Activated CD4-positive, alpha-beta memory T cell treated with anti-CD3 and anti-CD28 coated beads, Interleukin-2, amount 10 ng/mL, durations not matched to agents 7 days and 5 days (primary cell): ENCODE measurements at regions not wholly inside any gene's neighbourhood (a gene's known extent, or its start where the extent isn't known, plus 50 kb on each side); places are given as distances from the start of the nearest gene placed in this dataset.

Source experiments
- CTCF ChIA-PET: fragments of 350-600 bp; sonication (Branson Sonifier 250); formaldehyde crosslinking; loops from one replicate; lab custom pipeline; 2021; ENCODE audit warnings: antibody characterized with exemption, inconsistent platforms; lab: Charles Lee
- POLR2A ChIA-PET: fragments of 350-600 bp; sonication (Branson Sonifier 250); formaldehyde crosslinking; loops from one replicate; lab custom pipeline; 2021; ENCODE audit warnings: antibody characterized with exemption; lab: Charles Lee
- DNase-seq: peaks from one replicate; pipeline ENCODE4 v3.0.0-alpha.2; 2020
- H3K27ac Mint-ChIP-seq: one replicate; pipeline ENCODE4 v1.8.0; 2021; ENCODE audit warnings: mild to moderate bottlenecking, mixed read lengths
- H3K27me3 Mint-ChIP-seq: one replicate; pipeline ENCODE4 v1.8.0; 2021; ENCODE audit warnings: mixed read lengths
- H3K36me3 Mint-ChIP-seq: one replicate; pipeline ENCODE4 v1.8.0; 2021; ENCODE audit warnings: low read depth, mixed read lengths
- H3K4me1 Mint-ChIP-seq: one replicate; pipeline ENCODE4 v1.8.0; 2021; ENCODE audit warnings: mixed read lengths
- H3K4me3 Mint-ChIP-seq: one replicate; pipeline ENCODE4 v1.8.0; 2021; ENCODE audit warnings: mild to moderate bottlenecking, mixed read lengths
- H3K9me3 Mint-ChIP-seq: one replicate; pipeline ENCODE4 v1.8.0; 2021; ENCODE audit warnings: mixed read lengths

GRCh38 chr2:16252891-16253290, 312.5 kb downstream of the MYCN start:
- H3K36me3 Mint-ChIP-seq = no peaks in the 10 kb centered on the region
- H3K4me3 Mint-ChIP-seq = no peak overlapping the region
- DNase-seq = no peak
- no peak overlapping the region for H3K27ac Mint-ChIP-seq
- H3K27me3 Mint-ChIP-seq = no peaks in the 10 kb centered on the region
- POLR2A ChIA-PET = no interaction called here
- no peaks in the 10 kb centered on the region for H3K4me1 Mint-ChIP-seq
- CTCF ChIA-PET = no interaction called here
- H3K9me3 Mint-ChIP-seq = no peaks in the 10 kb centered on the region

DNA sequence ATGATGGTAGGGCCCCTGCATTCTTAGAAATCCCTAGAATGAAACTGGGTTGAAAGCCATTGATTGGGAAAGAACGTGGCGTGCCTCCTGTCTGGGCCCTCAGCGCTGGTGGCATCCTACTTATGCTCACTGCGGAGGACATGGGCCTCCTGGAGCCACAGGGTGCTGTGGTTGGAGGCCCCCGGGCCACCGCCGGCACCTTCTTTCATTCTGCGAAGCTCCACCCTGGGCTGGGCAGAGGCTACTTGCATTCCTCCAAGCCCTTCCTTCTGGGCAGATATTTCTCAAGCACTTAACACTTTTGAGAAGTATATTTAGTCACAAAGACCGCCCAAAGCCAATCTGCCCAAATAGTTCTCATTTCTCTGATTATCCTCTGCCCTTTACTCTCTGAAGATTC, 311.9 kb downstream of the MYCN start:
- POLR2A ChIA-PET = no interaction called here
- no peak overlapping the region for H3K27ac Mint-ChIP-seq
- H3K4me3 Mint-ChIP-seq = no peak overlapping the region
- no peaks in the 10 kb centered on the region for H3K4me1 Mint-ChIP-seq
- CTCF ChIA-PET = no interaction called here
- no peaks in the 10 kb centered on the region for H3K36me3 Mint-ChIP-seq
- H3K27me3 Mint-ChIP-seq = no peaks in the 10 kb centered on the region
- no peaks in the 10 kb centered on the region for H3K9me3 Mint-ChIP-seq
- no peak for DNase-seq

- H3K4me1 Mint-ChIP-seq = no peaks in the 10 kb centered on the region
- H3K9me3 Mint-ChIP-seq = no peaks in the 10 kb centered on the region
- no peaks in the 10 kb centered on the region for H3K36me3 Mint-ChIP-seq
- ChIA-PET CTCF (no interaction called here), POLR2A (no interaction called here)
- DNase-seq = no peak
- no peak overlapping the region for H3K27ac Mint-ChIP-seq
- no peaks in the 10 kb centered on the region for H3K27me3 Mint-ChIP-seq
- no peak overlapping the region for H3K4me3 Mint-ChIP-seq
Observed at GRCh38 chr2:16251511-16252225, 311.3 kb downstream of the MYCN start.

DNA sequence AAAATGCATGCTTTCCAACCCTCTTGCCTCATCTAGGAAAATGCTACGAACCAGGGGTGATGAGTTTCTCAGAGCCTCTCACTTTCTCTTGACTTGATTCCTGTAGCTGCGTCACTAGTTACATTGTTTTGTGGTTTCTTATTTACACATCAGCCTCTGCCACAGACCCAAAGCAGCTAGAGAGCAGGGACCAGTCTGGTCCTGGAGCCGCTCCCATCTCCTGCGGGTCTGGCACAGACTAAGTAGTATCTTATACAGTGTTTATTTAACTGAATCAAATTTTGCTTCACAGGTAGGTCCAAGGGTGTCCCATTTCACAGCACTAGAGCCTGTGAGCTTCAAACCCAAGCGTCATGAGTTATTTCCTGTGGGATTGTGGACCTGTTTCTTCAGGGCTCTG, 310.5 kb downstream of the MYCN start:
- no peaks in the 10 kb centered on the region for H3K27me3 Mint-ChIP-seq
- no peaks in the 10 kb centered on the region for H3K9me3 Mint-ChIP-seq
- H3K4me3 Mint-ChIP-seq = no peak overlapping the region
- no peaks in the 10 kb centered on the region for H3K4me1 Mint-ChIP-seq
- POLR2A ChIA-PET = no interaction called here
- DNase-seq = no peak
- H3K27ac Mint-ChIP-seq = no peak overlapping the region
- CTCF ChIA-PET = no interaction called here
- no peaks in the 10 kb centered on the region for H3K36me3 Mint-ChIP-seq

GRCh38 chr2:16250466-16250865, 310.1 kb downstream of the MYCN start:
- Mint-ChIP-seq H3K4me1 (no peaks in the 10 kb centered on the region), H3K4me3 (no peak overlapping the region), H3K27ac (no peak overlapping the region), H3K27me3 (no peaks in the 10 kb centered on the region), H3K9me3 (no peaks in the 10 kb centered on the region), H3K36me3 (no peaks in the 10 kb centered on the region)
- POLR2A ChIA-PET = no interaction called here
- DNase-seq = no peak
- CTCF ChIA-PET = no interaction called here

DNA sequence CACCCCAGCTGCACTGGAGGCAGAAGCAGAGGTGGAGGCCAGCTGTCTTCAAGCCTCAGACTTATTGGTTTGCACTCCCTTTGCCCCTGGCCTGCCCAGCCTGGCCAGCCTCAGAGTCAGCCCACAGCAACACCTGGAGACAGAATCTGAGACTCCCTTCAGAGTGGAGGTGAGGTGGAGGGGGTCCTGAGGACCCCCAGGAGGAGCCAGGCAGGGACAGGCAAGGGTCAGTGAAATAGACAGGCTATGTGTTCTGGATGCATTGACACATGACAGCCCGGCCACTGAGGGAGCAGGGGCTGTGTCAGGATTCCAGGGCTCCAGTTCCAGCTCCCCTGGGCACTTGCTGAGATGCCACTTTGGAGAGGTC, 309.7 kb downstream of the MYCN start:
- Mint-ChIP-seq H3K27me3 (no peaks in the 10 kb centered on the region), H3K36me3 (no peaks in the 10 kb centered on the region), H3K4me3 (no peak overlapping the region), H3K4me1 (no peaks in the 10 kb centered on the region), H3K27ac (no peak overlapping the region), H3K9me3 (no peaks in the 10 kb centered on the region)
- POLR2A ChIA-PET = no interaction called here
- DNase-seq = no peak
- CTCF ChIA-PET = no interaction called here

GRCh38 chr2:16249246-16250055, 309.1 kb downstream of the MYCN start:
- H3K9me3 Mint-ChIP-seq = no peaks in the 10 kb centered on the region
- H3K4me3 Mint-ChIP-seq = no peak overlapping the region
- no peak overlapping the region for H3K27ac Mint-ChIP-seq
- no peaks in the 10 kb centered on the region for H3K36me3 Mint-ChIP-seq
- DNase-seq = no peak
- CTCF ChIA-PET = no interaction called here
- H3K27me3 Mint-ChIP-seq = no peaks in the 10 kb centered on the region
- POLR2A ChIA-PET = no interaction called here
- H3K4me1 Mint-ChIP-seq = no peaks in the 10 kb centered on the region

- H3K36me3 Mint-ChIP-seq = no peaks in the 10 kb centered on the region
- H3K27me3 Mint-ChIP-seq = no peaks in the 10 kb centered on the region
- H3K9me3 Mint-ChIP-seq = no peaks in the 10 kb centered on the region
- no peak overlapping the region for H3K4me3 Mint-ChIP-seq
- no peak for DNase-seq
- H3K27ac Mint-ChIP-seq = no peak overlapping the region
- no peaks in the 10 kb centered on the region for H3K4me1 Mint-ChIP-seq
- CTCF ChIA-PET = no interaction called here
- POLR2A ChIA-PET = no interaction called here
Observed at GRCh38 chr2:16248571-16249105, 308.3 kb downstream of the MYCN start.

DNA sequence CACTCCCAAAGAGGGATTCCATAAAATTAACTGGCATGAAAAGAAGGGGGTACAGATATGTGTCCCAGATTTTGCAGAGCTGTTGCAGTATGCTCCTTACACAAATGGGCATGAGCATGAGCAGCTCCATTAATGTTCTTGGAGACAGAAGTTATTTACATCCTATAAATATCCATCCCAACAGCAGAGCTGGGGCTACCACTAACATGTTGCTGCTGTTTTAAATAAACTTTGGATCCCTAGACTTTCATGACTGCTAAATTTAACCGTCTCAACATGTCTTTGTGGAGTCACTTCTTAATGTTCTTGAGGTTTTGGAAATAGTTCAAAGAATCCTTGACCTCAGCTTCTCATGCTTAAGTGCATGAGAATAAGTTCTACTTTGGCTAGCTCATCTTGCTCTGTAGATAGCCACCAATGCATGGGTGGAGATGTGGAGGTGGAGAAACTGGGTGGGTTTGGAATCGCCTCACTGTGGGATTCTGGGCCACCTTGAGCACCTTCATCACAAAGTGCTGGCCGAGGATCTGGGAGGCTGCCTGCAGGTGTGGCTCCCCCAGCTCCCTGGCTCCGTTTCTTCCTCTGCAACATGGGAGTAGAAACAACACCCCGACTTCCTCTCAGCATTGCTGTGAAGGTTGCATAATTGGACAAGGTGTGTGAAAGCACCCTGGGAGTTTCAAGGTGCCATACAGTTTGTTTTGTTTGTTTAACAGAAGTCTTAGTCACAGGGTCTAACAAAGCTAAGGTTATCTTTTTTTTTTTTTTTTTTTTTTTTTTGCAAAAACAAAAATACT, 307.2 kb downstream of the MYCN start:
- no peaks in the 10 kb centered on the region for H3K4me1 Mint-ChIP-seq
- H3K9me3 Mint-ChIP-seq = no peaks in the 10 kb centered on the region
- no peak for DNase-seq
- no peaks in the 10 kb centered on the region for H3K36me3 Mint-ChIP-seq
- H3K27me3 Mint-ChIP-seq = no peaks in the 10 kb centered on the region
- ChIA-PET POLR2A (no interaction called here), CTCF (no interaction called here)
- no peak overlapping the region for H3K27ac Mint-ChIP-seq
- no peak overlapping the region for H3K4me3 Mint-ChIP-seq

DNA sequence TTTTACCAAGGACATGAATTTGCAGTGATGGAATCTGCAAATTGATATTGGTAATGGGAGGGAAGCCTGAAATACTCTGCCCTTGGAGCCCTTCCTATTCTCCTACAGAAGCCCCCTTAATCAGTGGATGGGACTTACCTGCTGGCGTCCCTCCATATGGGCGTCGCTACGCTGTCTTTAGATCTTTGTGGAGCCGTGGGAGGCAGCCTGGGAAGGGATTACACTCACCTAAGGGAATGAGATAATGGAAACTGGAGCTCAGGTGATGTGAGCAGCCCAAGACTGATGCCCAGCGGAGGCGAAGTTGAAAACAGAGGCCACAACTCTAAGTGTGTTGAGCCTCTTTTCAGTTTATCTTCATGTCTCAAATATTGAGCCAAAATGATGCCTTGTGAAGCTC, 306.6 kb downstream of the MYCN start:
- ChIA-PET CTCF (no interaction called here), POLR2A (no interaction called here)
- Mint-ChIP-seq H3K4me1 (no peaks in the 10 kb centered on the region), H3K27ac (no peak overlapping the region), H3K9me3 (no peaks in the 10 kb centered on the region), H3K4me3 (no peak overlapping the region), H3K36me3 (no peaks in the 10 kb centered on the region), H3K27me3 (no peaks in the 10 kb centered on the region)
- DNase-seq = no peak

DNA sequence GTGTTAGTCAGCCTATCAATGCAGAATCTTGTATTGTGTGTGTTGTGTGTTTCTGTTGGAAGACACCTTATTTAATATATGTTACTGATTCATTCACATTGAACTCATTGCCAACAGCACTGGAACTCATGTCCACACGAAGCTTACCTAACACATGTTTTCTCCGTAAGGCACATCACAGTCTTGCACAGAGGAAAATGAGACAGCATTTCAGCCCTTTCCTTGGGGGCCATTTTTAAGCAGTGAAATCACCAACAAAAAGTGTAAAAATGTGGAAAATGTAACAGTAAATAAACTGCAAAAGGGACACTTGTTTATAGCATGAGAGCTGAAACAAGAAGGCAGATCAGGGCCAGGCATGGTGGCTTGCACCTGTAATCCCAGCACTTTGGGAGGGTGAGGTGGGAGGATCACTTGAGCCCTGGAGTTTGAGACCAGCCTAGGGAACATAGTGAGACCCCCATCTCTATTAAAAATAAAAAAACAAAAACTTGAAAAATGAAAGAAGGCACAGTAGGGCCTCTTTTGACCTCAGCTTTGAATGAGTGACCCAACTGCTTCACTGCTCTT, 306.0 kb downstream of the MYCN start:
- H3K4me3 Mint-ChIP-seq = no peak overlapping the region
- H3K4me1 Mint-ChIP-seq = no peaks in the 10 kb centered on the region
- POLR2A ChIA-PET = no interaction called here
- no peak overlapping the region for H3K27ac Mint-ChIP-seq
- DNase-seq = no peak
- H3K27me3 Mint-ChIP-seq = no peaks in the 10 kb centered on the region
- CTCF ChIA-PET = no interaction called here
- no peaks in the 10 kb centered on the region for H3K9me3 Mint-ChIP-seq
- H3K36me3 Mint-ChIP-seq = no peaks in the 10 kb centered on the region

DNA sequence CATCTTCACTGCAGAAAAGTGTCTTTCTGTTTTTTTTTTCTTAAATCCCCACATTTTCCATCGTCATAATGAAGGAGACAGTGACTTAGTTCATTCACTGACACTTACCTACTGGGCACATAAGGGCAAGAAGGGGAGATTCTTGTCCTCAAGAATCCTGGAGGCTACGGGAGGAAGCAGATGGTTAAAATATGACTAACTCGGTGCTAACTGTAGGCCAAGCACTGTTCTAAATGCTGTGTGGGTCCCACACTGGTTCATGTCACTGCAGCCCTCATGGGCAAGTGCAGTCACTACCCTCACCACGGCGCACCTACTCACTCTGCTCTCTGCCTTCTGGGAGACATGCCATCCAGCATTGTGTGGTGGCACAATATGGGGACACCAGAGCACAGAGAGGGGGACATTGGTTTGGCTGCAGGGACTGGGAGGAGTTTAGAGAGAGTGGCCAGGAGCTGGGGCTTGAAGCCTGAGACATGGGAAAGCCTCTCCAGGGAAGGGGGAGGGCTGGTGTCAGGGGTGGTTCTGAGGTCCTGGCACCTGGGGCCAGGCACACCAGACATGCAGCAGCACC, 305.2 kb downstream of the MYCN start:
- Mint-ChIP-seq H3K4me1 (no peaks in the 10 kb centered on the region), H3K36me3 (no peaks in the 10 kb centered on the region), H3K4me3 (no peak overlapping the region), H3K27me3 (no peaks in the 10 kb centered on the region), H3K27ac (no peak overlapping the region), H3K9me3 (no peaks in the 10 kb centered on the region)
- DNase-seq = no peak
- ChIA-PET CTCF (no interaction called here), POLR2A (no interaction called here)

GRCh38 chr2:16244966-16245320, 304.6 kb downstream of the MYCN start:
- ChIA-PET POLR2A (no interaction called here), CTCF (no interaction called here)
- Mint-ChIP-seq H3K9me3 (no peaks in the 10 kb centered on the region), H3K4me1 (no peaks in the 10 kb centered on the region), H3K36me3 (no peaks in the 10 kb centered on the region), H3K27ac (no peak overlapping the region), H3K4me3 (no peak overlapping the region), H3K27me3 (no peaks in the 10 kb centered on the region)
- no peak for DNase-seq
